Thoracic aorta (tissue), 2 donors: ENCODE measurements at regions not wholly inside any gene's neighbourhood (a gene's known extent, or its start where the extent isn't known, plus 50 kb on each side); places are given as distances from the start of the nearest gene placed in this dataset.

Source experiments
- ATAC-seq: fragments of 150-250 bp; one replicate; pipeline ENCODE4 v1.8.0; 2017; ENCODE audit warnings: low read depth; ENCODE audit not compliant: insufficient number of reproducible peaks, low FRiP score
- DNase-seq: peaks from one replicate; pipeline ENCODE4 v3.0.0-alpha.2; 2020; ENCODE audit warnings: low spot score
- H3K27ac ChIP-seq, 2 donors: fragments of 200-600 bp; sonication (generic); 1 replicate in 1 of 2; 2 replicates in 1 of 2; pipeline ENCODE4 v1.5.1; 2016; ENCODE audit warnings: mild to moderate bottlenecking in 2 of 2, moderate library complexity in 2 of 2
- H3K27me3 ChIP-seq: fragments of 200-600 bp; sonication (generic); replicated peaks from 2 replicates; pipeline ENCODE4 v1.6.0; 2016; ENCODE audit warnings: mild to moderate bottlenecking; ENCODE audit not compliant: insufficient read depth
- H3K36me3 ChIP-seq: fragments of 200-600 bp; sonication (generic); one replicate; pipeline ENCODE4 v1.5.1; 2016
- H3K4me1 ChIP-seq, 2 donors: fragments of 200-600 bp; sonication (generic); 1 replicate in 1 of 2; 2 replicates in 1 of 2; pipeline versions ENCODE4 v1.5.1 to v1.6.0; 2016; ENCODE audit warnings: low read depth in 2 of 2, mild to moderate bottlenecking in 1 of 2; ENCODE audit not compliant: control insufficient read depth in 1 of 2
- H3K4me3 ChIP-seq: fragments of 200-600 bp; sonication (generic); 2 replicates; pipeline ENCODE4 v1.5.1; 2016; ENCODE audit warnings: mild to moderate bottlenecking
- H3K9me3 ChIP-seq: fragments of 200-600 bp; sonication (generic); 2 replicates; pipeline ENCODE4 v1.5.1; 2016
- TF ChIP-seq, protein P1 (sequence below): fragments of 200-600 bp; sonication (generic); IDR thresholded peaks from one replicate; pipeline ENCODE4 v1.5.1; 2019; ENCODE audit warnings: antibody characterized with exemption

DNA sequence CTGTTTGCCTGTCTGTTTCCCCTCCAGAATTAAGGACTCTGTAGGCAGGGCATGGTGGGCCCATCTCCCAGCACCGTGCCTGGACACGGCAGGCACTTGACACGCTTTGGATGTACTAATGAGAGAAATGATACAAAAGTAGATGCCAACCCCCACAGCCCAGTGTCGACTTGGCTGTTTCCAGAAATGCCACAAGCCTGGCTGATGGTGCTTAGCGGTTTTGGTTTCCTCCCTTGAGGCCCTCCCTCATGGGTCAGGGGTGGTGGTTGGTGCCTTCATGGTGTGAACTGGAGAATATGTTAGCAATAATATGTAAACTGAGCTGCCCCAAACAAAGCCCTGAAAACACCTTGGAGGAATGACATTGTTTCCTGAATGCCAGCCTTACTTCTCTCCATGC is 55.5 kb upstream of the ESRRB start:
- Histone ChIP-seq H3K4me3 (no peak overlapping the region), H3K36me3 (no peaks in the 10 kb centered on the region), H3K27ac (no peak overlapping the region), H3K4me1 (no peaks in the 10 kb centered on the region), H3K9me3 (no peaks in the 10 kb centered on the region), H3K27me3 (no peaks in the 10 kb centered on the region)
- no peak for ATAC-seq
- TF ChIP-seq, protein P1, sequence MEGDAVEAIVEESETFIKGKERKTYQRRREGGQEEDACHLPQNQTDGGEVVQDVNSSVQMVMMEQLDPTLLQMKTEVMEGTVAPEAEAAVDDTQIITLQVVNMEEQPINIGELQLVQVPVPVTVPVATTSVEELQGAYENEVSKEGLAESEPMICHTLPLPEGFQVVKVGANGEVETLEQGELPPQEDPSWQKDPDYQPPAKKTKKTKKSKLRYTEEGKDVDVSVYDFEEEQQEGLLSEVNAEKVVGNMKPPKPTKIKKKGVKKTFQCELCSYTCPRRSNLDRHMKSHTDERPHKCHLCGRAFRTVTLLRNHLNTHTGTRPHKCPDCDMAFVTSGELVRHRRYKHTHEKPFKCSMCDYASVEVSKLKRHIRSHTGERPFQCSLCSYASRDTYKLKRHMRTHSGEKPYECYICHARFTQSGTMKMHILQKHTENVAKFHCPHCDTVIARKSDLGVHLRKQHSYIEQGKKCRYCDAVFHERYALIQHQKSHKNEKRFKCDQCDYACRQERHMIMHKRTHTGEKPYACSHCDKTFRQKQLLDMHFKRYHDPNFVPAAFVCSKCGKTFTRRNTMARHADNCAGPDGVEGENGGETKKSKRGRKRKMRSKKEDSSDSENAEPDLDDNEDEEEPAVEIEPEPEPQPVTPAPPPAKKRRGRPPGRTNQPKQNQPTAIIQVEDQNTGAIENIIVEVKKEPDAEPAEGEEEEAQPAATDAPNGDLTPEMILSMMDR = no peak
- DNase-seq = no peak

DNA sequence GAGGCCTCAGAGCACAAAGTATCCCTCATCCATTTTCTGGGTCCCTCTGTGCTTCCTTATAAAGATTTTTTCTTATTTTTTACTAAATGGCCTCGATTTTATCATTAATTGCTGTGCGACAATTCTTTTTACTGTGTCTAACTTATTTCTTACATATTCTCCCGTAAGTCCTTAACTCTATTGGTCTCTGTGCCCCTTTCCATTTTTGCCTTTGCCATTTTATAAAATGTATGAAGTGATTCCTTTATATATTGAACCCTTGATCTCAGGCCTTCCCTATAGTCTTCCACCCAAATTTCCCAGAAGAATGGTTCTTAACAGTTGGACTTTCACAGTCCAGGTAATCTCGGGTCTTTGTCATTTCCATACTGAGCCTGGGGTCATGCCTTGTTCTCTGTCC is 55.0 kb upstream of the ESRRB start:
- TF ChIP-seq, protein P1 = no peak
- H3K4me3 ChIP-seq = no peak overlapping the region
- H3K36me3 ChIP-seq = no peaks in the 10 kb centered on the region
- no peaks in the 10 kb centered on the region for H3K4me1 ChIP-seq
- no peaks in the 10 kb centered on the region for H3K9me3 ChIP-seq
- H3K27ac ChIP-seq = no peak overlapping the region
- no peak for DNase-seq
- ATAC-seq = no peak
- no peaks in the 10 kb centered on the region for H3K27me3 ChIP-seq

DNA sequence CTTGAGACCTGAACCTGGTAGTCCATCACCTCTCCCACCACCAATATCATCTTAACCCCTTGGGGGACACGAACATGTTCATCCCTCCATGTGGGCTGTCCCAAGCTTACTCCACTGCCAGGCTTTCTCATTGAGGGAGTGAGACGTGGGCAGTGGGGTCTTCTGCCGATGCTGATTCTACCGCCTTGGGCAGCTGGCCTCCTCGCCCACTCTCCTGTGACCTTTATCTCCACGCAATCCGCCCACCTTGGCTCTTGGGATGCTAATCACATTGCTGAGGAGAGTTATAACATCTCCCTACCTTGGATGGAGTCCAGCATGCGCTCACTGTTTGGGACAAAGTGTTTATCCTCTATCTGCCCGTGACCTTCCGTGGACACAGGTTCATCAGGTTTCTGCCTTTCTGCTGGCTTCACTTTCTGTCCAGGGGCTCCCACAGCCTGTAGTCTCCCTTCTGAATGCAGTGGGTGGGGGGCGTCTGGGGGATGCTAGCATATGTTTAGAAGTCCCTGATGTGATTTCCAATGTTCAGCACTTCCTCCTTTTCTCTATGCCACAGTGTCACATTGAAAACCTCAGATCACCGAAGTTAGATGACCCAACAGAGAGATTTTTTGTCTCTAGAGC is 53.2 kb upstream of the ESRRB start:
- no peak for ATAC-seq
- Histone ChIP-seq H3K4me1 (no peaks in the 10 kb centered on the region), H3K36me3 (no peaks in the 10 kb centered on the region), H3K27ac (no peak overlapping the region), H3K27me3 (no peaks in the 10 kb centered on the region), H3K4me3 (no peak overlapping the region), H3K9me3 (no peaks in the 10 kb centered on the region)
- TF ChIP-seq, protein P1 = no peak
- DNase-seq = no peak

- H3K36me3 ChIP-seq = no peaks in the 10 kb centered on the region
- H3K27me3 ChIP-seq = no peaks in the 10 kb centered on the region
- TF ChIP-seq, protein P1 = no peak
- ATAC-seq (no peak), DNase-seq (no peak)
- H3K4me3 ChIP-seq = no peak overlapping the region
- no peaks in the 10 kb centered on the region for H3K9me3 ChIP-seq
- H3K4me1 ChIP-seq = no peaks in the 10 kb centered on the region
- no peak overlapping the region for H3K27ac ChIP-seq
These were observed 52.4 kb upstream of the ESRRB start for GRCh38 chr14:76323331-76324050.

DNA sequence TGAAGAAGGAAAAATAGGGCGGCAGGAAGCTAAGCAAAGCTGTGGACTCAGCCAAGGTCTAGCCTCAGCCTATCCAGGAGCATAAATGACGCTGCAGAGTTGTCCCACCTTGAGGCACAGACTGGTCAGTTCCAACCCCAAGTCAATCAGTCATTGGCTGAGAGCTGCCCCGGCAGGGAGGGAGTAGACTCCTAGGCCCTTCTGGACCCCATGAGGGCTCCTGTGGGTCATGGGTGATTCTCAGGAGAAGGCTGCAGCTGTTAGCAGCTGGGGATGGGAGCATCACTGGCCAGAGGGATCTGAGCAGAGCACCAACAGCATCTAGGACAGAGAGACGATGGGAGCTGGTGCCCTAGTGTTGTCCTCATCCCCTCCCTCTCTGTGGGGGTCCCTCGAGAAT is 51.8 kb upstream of the ESRRB start:
- no peak overlapping the region for H3K4me3 ChIP-seq
- H3K9me3 ChIP-seq = no peaks in the 10 kb centered on the region
- no peaks in the 10 kb centered on the region for H3K36me3 ChIP-seq
- no peaks in the 10 kb centered on the region for H3K27me3 ChIP-seq
- ATAC-seq (no peak), DNase-seq (no peak)
- TF ChIP-seq, protein P1 = no peak
- H3K27ac ChIP-seq = no peak overlapping the region
- no peaks in the 10 kb centered on the region for H3K4me1 ChIP-seq
